ENCODE measurements at regions not wholly inside any gene's neighbourhood (a gene's known extent, or its start where the extent isn't known, plus 50 kb on each side); places are given as distances from the start of the nearest gene placed in this dataset.

DNA sequence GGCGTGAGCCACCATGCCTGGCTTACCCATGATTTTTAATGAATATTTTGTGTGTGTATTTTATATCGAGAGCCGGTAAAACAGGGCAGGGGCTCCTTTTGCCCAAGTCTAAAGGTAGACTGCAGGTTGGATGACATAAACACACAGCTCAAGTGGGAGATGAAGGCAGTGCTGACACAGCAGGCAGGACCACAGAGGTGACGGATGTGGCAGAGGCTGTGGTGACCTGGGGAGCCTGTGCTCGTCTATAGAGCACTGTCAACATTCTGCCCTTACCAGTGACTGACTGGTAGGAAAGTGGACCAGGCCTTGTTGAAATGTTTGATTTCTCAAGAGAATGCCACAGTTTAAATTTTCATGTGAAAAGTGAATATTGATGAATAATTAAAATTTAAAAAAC is 137.5 kb downstream of the ZFP64 start:
- H2BK5ac ChIP-seq (ENCODE audit: low read depth, low read length): 0 out of 2 replicates have a peak overlapping the region, but pooled peaks have one; percentile 55
- H3K9me3 ChIP-seq (ENCODE audit: insufficient read depth in 2 of 2, low read depth in 1 of 2, low read length in 1 of 2): peaks cover 3 to 9% of the 10 kb centered on the region in 2 experiments; a peak in 3 of 4 replicates
- DNase-seq (ENCODE audit: low read depth in 1 of 2, low spot score in 2 of 2) (no peak), FAIRE-seq (no peak)
- POLR2A ChIA-PET (ENCODE audit: partially characterized antibody): no interaction called here
- H3K4ac ChIP-seq (replicated peaks; ENCODE audit: insufficient read length, low read depth, low read length): no peak overlapping the region
- H2BK15ac ChIP-seq (ENCODE audit: low read length): no peak overlapping the region
- TF ChIP-seq NRF1 (IDR thresholded peaks at IDR 0.05; ENCODE audit: low read depth, low read length) (no peak), ASH2L (IDR thresholded peaks at IDR 0.05; ENCODE audit: low read length) (no peak), CTBP2 (IDR thresholded peaks at IDR 0.05; ENCODE audit: borderline replicate concordance, insufficient read depth, insufficient read length, low read length) (no peak), TEAD4 (IDR thresholded peaks at IDR 0.05; ENCODE audit: low read depth, low read length) (no peak), CEBPB (IDR thresholded peaks at IDR 0.05; ENCODE audit: low read depth, low read length) (no peak), NANOG (IDR thresholded peaks at IDR 0.05; ENCODE audit: insufficient read depth, low read depth, low read length, poor library complexity, severe bottlenecking) (no peak)
- no peaks in the 10 kb centered on the region for H3K79me2 ChIP-seq (ENCODE audit: control insufficient read depth in 1 of 2, insufficient read depth in 2 of 2, low read length in 2 of 2)
- no peak overlapping the region for H2AFZ ChIP-seq (ENCODE audit: low read length)
- H2BK120ac ChIP-seq (replicated peaks; ENCODE audit: low read depth, low read length): no peak overlapping the region
- H4K20me1 ChIP-seq (replicated peaks in 1 of 2; ENCODE audit: control insufficient read depth in 1 of 2, insufficient read depth in 2 of 2, low read length in 2 of 2): no peaks in the 10 kb centered on the region
- no peak overlapping the region for H3K18ac ChIP-seq (ENCODE audit: extremely low read depth, low read length)
- WGBS, 2 experiments (ENCODE audit: extremely low coverage in 1 of 2, insufficient coverage in 1 of 2, insufficient read length in 1 of 2, insufficient replicate concordance in 2 of 2, low coverage in 1 of 2, low lambda C conversion rate in 2 of 2, missing lambda C conversion rate in 1 of 2): 93% methylated on average over 5 of the region's 5 CpGs; no CpG with 5 or more reads in 1 of the 2 experiments
- H3K9ac ChIP-seq (replicated peaks in 1 of 4; ENCODE audit: extremely low read depth in 1 of 4, low read depth in 3 of 4, low read length in 3 of 4): no peak overlapping the region
- H3K79me1 ChIP-seq (ENCODE audit: low read depth, low read length): no peaks in the 10 kb centered on the region
- no peak overlapping the region for H3K4me2 ChIP-seq (ENCODE audit: insufficient read depth in 1 of 2, low read depth in 2 of 2, low read length in 2 of 2)
- H3K23ac ChIP-seq (ENCODE audit: insufficient read length): no peak overlapping the region
- no peak overlapping the region for H4K5ac ChIP-seq (ENCODE audit: insufficient read length, low read depth, low read length)
- H3K56ac ChIP-seq (replicated peaks; ENCODE audit: insufficient read length, low read depth, low read length): no peak overlapping the region
- H3K4me1 ChIP-seq (replicated peaks in 1 of 4; ENCODE audit: control insufficient read depth in 3 of 4, insufficient read depth in 4 of 4, low read length in 3 of 4): peaks cover 2 to 4% (median 3%) of the 10 kb centered on the region in 4 experiments; a peak in 6 of 7 replicates
- H3K27me3 ChIP-seq (replicated peaks in 1 of 4; ENCODE audit: control insufficient read depth in 3 of 4, extremely low read depth in 1 of 4, insufficient read depth in 3 of 4, low read length in 3 of 4): no peaks in the 10 kb centered on the region
- H4K91ac ChIP-seq (replicated peaks; ENCODE audit: insufficient read length, low read length): no peak overlapping the region
- no peak overlapping the region for H3K14ac ChIP-seq (ENCODE audit: insufficient read length)
- no peak overlapping the region; the same call in 1 of the 2 replicates for H2BK12ac ChIP-seq (ENCODE audit: low read depth, low read length)
- H2BK20ac ChIP-seq (ENCODE audit: low read length): no peak overlapping the region
- no peak overlapping the region for H3K27ac ChIP-seq (ENCODE audit: low read depth, low read length)
- no peaks in the 10 kb centered on the region for H3K36me3 ChIP-seq (ENCODE audit: control insufficient read depth in 2 of 4, insufficient read depth in 4 of 4, low read length in 3 of 4)
- no peak overlapping the region for H4K8ac ChIP-seq (ENCODE audit: extremely low read depth, insufficient read depth, low read length)
- CTCF ChIA-PET (ENCODE audit: partially characterized antibody): no interaction called here
- H3K4me3 ChIP-seq (ENCODE audit: extremely low read depth in 1 of 4, insufficient read depth in 2 of 4, low read depth in 3 of 4, low read length in 4 of 4): no peak overlapping the region
- H3K23me2 ChIP-seq (ENCODE audit: low read depth, low read length): no peaks in the 10 kb centered on the region
- H2AK5ac ChIP-seq (ENCODE audit: low read depth, low read length): no peak overlapping the region

Data from H1 (cell line).